ENCODE measurements at regions not wholly inside any gene's neighbourhood (a gene's known extent, or its start where the extent isn't known, plus 50 kb on each side); places are given as distances from the start of the nearest gene placed in this dataset.
"Not testable (repeated sequence)": the region's sequence is repeated elsewhere in the genome, so short reads cannot be mapped to it uniquely, and the experiment has no call there.

GRCh38 chr19:28998974-28999373 lies 214.0 kb downstream of the UQCRFS1 start:
- no peak overlapping the region for H3K27ac ChIP-seq (replicated peaks)
- H3K4me3 ChIP-seq (replicated peaks; ENCODE audit: insufficient read depth, low read length): no peak overlapping the region
- DNase-seq (ENCODE audit: low read depth in 1 of 2, low spot score in 1 of 2): no peak
- no peak for TF ChIP-seq SPI1 (IDR thresholded peaks at IDR 0.05; ENCODE audit: borderline replicate concordance, low read depth)
- no peak for TF ChIP-seq REST (IDR thresholded peaks at IDR 0.05; ENCODE audit: insufficient replicate concordance, low read depth)
- TF ChIP-seq GABPA (IDR thresholded peaks at IDR 0.05; ENCODE audit: low read depth): no peak
- H3K27me3 ChIP-seq (ENCODE audit: insufficient read depth, poor library complexity, severe bottlenecking): no peaks in the 10 kb centered on the region

GRCh38 chr19:28997866-28998265 lies 215.1 kb downstream of the UQCRFS1 start:
- H3K27ac ChIP-seq (replicated peaks); H3K4me3 ChIP-seq (replicated peaks; ENCODE audit: insufficient read depth, low read length); DNase-seq (ENCODE audit: low read depth in 1 of 2, low spot score in 1 of 2); H3K27me3 ChIP-seq (ENCODE audit: insufficient read depth, poor library complexity, severe bottlenecking): not testable (repeated sequence)

GRCh38 chr19:28990522-28990921 lies 222.4 kb downstream of the UQCRFS1 start:
- no peak overlapping the region for H3K4me3 ChIP-seq (replicated peaks; ENCODE audit: insufficient read depth, low read length)

GRCh38 chr19:28989739-28990138 lies 223.2 kb downstream of the UQCRFS1 start:
- Histone ChIP-seq H3K27ac (replicated peaks) (no peak overlapping the region), H3K4me3 (replicated peaks; ENCODE audit: insufficient read depth, low read length) (no peak overlapping the region), H3K27me3 (ENCODE audit: insufficient read depth, poor library complexity, severe bottlenecking) (no peaks in the 10 kb centered on the region)
- no peak for TF ChIP-seq CTCF (IDR thresholded peaks at IDR 0.05; ENCODE audit: insufficient read depth, low read length)
- TF ChIP-seq REST (IDR thresholded peaks at IDR 0.05; ENCODE audit: insufficient replicate concordance, low read depth): no peak
- TF ChIP-seq GABPA (IDR thresholded peaks at IDR 0.05; ENCODE audit: low read depth): no peak
- TF ChIP-seq POLR2AphosphoS5 (IDR thresholded peaks at IDR 0.05; ENCODE audit: low read depth): no peak
- TF ChIP-seq SPI1 (IDR thresholded peaks at IDR 0.05; ENCODE audit: borderline replicate concordance, low read depth): no peak
- no peak for DNase-seq (ENCODE audit: low read depth in 1 of 2, low spot score in 1 of 2)

More at GRCh38 chr19:28990522-28990921, 222.4 kb downstream of the UQCRFS1 start:
- no peaks in the 10 kb centered on the region for H3K27me3 ChIP-seq (ENCODE audit: insufficient read depth, poor library complexity, severe bottlenecking)
- DNase-seq (ENCODE audit: low read depth in 1 of 2, low spot score in 1 of 2): no peak
- H3K27ac ChIP-seq (replicated peaks): no peak overlapping the region
- no peak for TF ChIP-seq SPI1 (IDR thresholded peaks at IDR 0.05; ENCODE audit: borderline replicate concordance, low read depth)
- TF ChIP-seq GABPA (IDR thresholded peaks at IDR 0.05; ENCODE audit: low read depth): no peak
- TF ChIP-seq POLR2AphosphoS5 (IDR thresholded peaks at IDR 0.05; ENCODE audit: low read depth): no peak
- TF ChIP-seq CTCF (IDR thresholded peaks at IDR 0.05; ENCODE audit: insufficient read depth, low read length): no peak
- TF ChIP-seq REST (IDR thresholded peaks at IDR 0.05; ENCODE audit: insufficient replicate concordance, low read depth): no peak
